ENCODE measurements at regions not wholly inside any gene's neighbourhood (a gene's known extent, or its start where the extent isn't known, plus 50 kb on each side); places are given as distances from the start of the nearest gene placed in this dataset.
"Not testable (repeated sequence)": the region's sequence is repeated elsewhere in the genome, so short reads cannot be mapped to it uniquely, and the experiment has no call there.

- no peak overlapping the region for H3K27ac ChIP-seq
- H3K79me2 ChIP-seq (ENCODE audit: low read depth) = no peaks in the 10 kb centered on the region
- Mint-ChIP-seq H3K4me3 (no peak overlapping the region), H3K27ac (no peak overlapping the region), H3K36me3 (no peaks in the 10 kb centered on the region), H3K9me3 (no peaks in the 10 kb centered on the region), H3K4me1 (no peaks in the 10 kb centered on the region), H3K27me3 (ENCODE audit: insufficient read depth, low read depth) (no peaks in the 10 kb centered on the region)
- no peaks in the 10 kb centered on the region for H3K36me3 ChIP-seq
- H3K4me3 ChIP-seq = no peak overlapping the region
- H3K9me3 ChIP-seq (ENCODE audit: low read depth) = no peaks in the 10 kb centered on the region
- H3F3A ChIP-seq (ENCODE audit: low read depth) = no peaks in the 10 kb centered on the region
- TF ChIP-seq EZH2phosphoT487 (IDR thresholded peaks at IDR 0.05) (no peak), CTCF (IDR thresholded peaks at IDR 0.05) (no peak), EZH2 (IDR thresholded peaks at IDR 0.05) (no peak)
- no peak overlapping the region for H3K4me2 ChIP-seq
- DNase-seq (ENCODE audit: low spot score) = no peak
- no peak overlapping the region for H2AFZ ChIP-seq (replicated peaks)
- no peaks in the 10 kb centered on the region for H3K27me3 ChIP-seq
- no peak overlapping the region for H3K9ac ChIP-seq
- H3K4me1 ChIP-seq = no peaks in the 10 kb centered on the region
- no peaks in the 10 kb centered on the region for H4K20me1 ChIP-seq (ENCODE audit: low read depth)
Observed at GRCh38 chr7:114342431-114343179, 72.0 kb upstream of the FOXP2 start.

- H3K4me1 Mint-ChIP-seq = no peaks in the 10 kb centered on the region
- no peak overlapping the region for H3K27ac Mint-ChIP-seq
- TF ChIP-seq EZH2phosphoT487 (IDR thresholded peaks at IDR 0.05) (no peak), CTCF (IDR thresholded peaks at IDR 0.05) (no peak), EZH2 (IDR thresholded peaks at IDR 0.05) (no peak)
- H3K4me3 Mint-ChIP-seq = no peak overlapping the region
- Histone ChIP-seq H3K27ac (no peak overlapping the region), H3K9ac (no peak overlapping the region), H3F3A (ENCODE audit: low read depth) (no peaks in the 10 kb centered on the region), H3K4me2 (no peak overlapping the region), H3K9me3 (ENCODE audit: low read depth) (no peaks in the 10 kb centered on the region), H2AFZ (replicated peaks) (no peak overlapping the region), H3K4me1 (no peaks in the 10 kb centered on the region), H3K36me3 (no peaks in the 10 kb centered on the region), H3K4me3 (no peak overlapping the region), H4K20me1 (ENCODE audit: low read depth) (no peaks in the 10 kb centered on the region), H3K27me3 (no peaks in the 10 kb centered on the region), H3K79me2 (ENCODE audit: low read depth) (no peaks in the 10 kb centered on the region)
- H3K36me3 Mint-ChIP-seq = no peaks in the 10 kb centered on the region
- no peak for DNase-seq (ENCODE audit: low spot score)
- no peaks in the 10 kb centered on the region for H3K27me3 Mint-ChIP-seq (ENCODE audit: insufficient read depth, low read depth)
- no peaks in the 10 kb centered on the region for H3K9me3 Mint-ChIP-seq
Observed at GRCh38 chr7:114341648-114342047, 73.0 kb upstream of the FOXP2 start.

- Mint-ChIP-seq H3K27me3 (ENCODE audit: insufficient read depth, low read depth) (peaks cover 3% of the 10 kb centered on the region), H3K36me3 (no peaks in the 10 kb centered on the region), H3K4me1 (no peaks in the 10 kb centered on the region), H3K4me3 (no peak overlapping the region), H3K9me3 (no peaks in the 10 kb centered on the region), H3K27ac (no peak overlapping the region)
- no peak overlapping the region for H3K4me3 ChIP-seq
- H3K27me3 ChIP-seq = no peaks in the 10 kb centered on the region
- H2AFZ ChIP-seq (replicated peaks) = no peak overlapping the region
- H3K4me2 ChIP-seq = no peak overlapping the region
- TF ChIP-seq EZH2 (IDR thresholded peaks at IDR 0.05) (no peak), EZH2phosphoT487 (IDR thresholded peaks at IDR 0.05) (no peak), CTCF (IDR thresholded peaks at IDR 0.05) (no peak)
- no peaks in the 10 kb centered on the region for H4K20me1 ChIP-seq (ENCODE audit: low read depth)
- DNase-seq (ENCODE audit: low spot score) = no peak
- no peak overlapping the region for H3K9ac ChIP-seq
- H3K27ac ChIP-seq = no peak overlapping the region
- no peaks in the 10 kb centered on the region for H3K36me3 ChIP-seq
- no peaks in the 10 kb centered on the region for H3K79me2 ChIP-seq (ENCODE audit: low read depth)
- no peaks in the 10 kb centered on the region for H3K9me3 ChIP-seq (ENCODE audit: low read depth)
- no peaks in the 10 kb centered on the region for H3K4me1 ChIP-seq
- no peaks in the 10 kb centered on the region for H3F3A ChIP-seq (ENCODE audit: low read depth)
Observed at GRCh38 chr7:114334989-114335388, 79.6 kb upstream of the FOXP2 start.

- H3F3A ChIP-seq (ENCODE audit: low read depth); H3K27me3 ChIP-seq; H3K36me3 Mint-ChIP-seq; H3K4me1 ChIP-seq; H3K4me3 ChIP-seq; H3K79me2 ChIP-seq (ENCODE audit: low read depth); H3K36me3 ChIP-seq; H3K9me3 ChIP-seq (ENCODE audit: low read depth); H3K27ac Mint-ChIP-seq; H3K9me3 Mint-ChIP-seq; H3K9ac ChIP-seq; H3K27me3 Mint-ChIP-seq (ENCODE audit: insufficient read depth, low read depth); H3K4me2 ChIP-seq; H3K27ac ChIP-seq; H3K4me1 Mint-ChIP-seq; DNase-seq (ENCODE audit: low spot score); H4K20me1 ChIP-seq (ENCODE audit: low read depth); H2AFZ ChIP-seq (replicated peaks); H3K4me3 Mint-ChIP-seq: not testable (repeated sequence)
Observed at GRCh38 chr7:114329458-114329857, 85.2 kb upstream of the FOXP2 start.

Measured in neural progenitor cell (in vitro differentiated cells).